SK-N-MC (cell line): ENCODE measurements at regions not wholly inside any gene's neighbourhood (a gene's known extent, or its start where the extent isn't known, plus 50 kb on each side); places are given as distances from the start of the nearest gene placed in this dataset.
"Not testable (repeated sequence)": the region's sequence is repeated elsewhere in the genome, so short reads cannot be mapped to it uniquely, and the experiment has no call there.

Experiments used
- DNase-seq: peaks from one replicate; pipeline ENCODE4 v3.0.0-alpha.2; 2011; ENCODE audit warnings: low read depth, low spot score
- H3K27ac ChIP-seq: fragments of 200-600 bp; sonication (generic); 2 replicates; pipeline ENCODE4 v1.5.1; 2016; ENCODE audit warnings: mixed run types
- H3K36me3 ChIP-seq: fragments of 200-600 bp; sonication (generic); 2 replicates; pipeline ENCODE4 v1.6.1; 2017; ENCODE audit warnings: antibody characterized with exemption, low read length, mixed read lengths; ENCODE audit not compliant: insufficient read depth
- H3K4me3 ChIP-seq: fragments of 200-600 bp; sonication (generic); 2 replicates; pipeline ENCODE4 v1.5.1; 2016
- H3K9ac ChIP-seq: fragments of 200-600 bp; sonication (generic); 2 replicates; pipeline ENCODE4 v1.8.0; 2017; ENCODE audit warnings: mixed run types, mixed read lengths; ENCODE audit not compliant: insufficient read length
- H3K9me3 ChIP-seq: fragments of 200-600 bp; sonication (generic); 2 replicates; pipeline ENCODE4 v1.6.1; 2017; ENCODE audit warnings: low read depth, mild to moderate bottlenecking, antibody characterized with exemption, low read length, moderate library complexity, mixed read lengths

DNA sequence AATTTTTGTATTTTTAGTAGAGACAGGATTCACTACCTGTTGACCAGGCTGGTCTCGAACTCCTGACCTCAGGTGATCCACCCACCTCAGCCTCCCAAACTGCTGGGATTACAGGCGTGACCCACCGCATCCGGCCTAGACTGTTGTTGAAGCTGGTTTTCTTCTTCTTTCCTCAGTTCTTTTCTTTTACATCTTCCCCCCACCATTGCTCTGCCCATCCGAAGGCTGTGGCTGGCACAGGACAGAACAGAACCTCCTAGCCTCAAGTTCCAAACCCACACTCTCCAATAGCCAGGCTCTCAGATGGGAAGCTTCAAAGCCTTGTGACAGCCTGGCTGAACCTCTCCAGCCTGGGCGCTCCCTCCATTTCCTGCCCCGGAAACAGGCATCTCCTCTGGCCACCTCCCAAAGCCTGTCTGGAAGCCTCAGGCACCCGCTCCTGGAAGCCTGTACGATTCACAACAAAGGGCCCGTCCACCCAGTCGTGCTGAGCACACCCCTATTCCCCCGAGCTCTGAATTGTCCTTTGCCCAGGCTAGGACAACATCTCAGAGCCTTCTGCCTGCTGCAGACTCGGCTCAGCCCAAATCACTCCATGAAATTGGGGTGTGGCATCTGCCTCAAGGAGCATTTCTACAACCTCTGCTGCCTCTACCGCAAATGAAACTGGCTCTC is 138.1 kb upstream of the C1QTNF3 start:
- H3K27ac ChIP-seq, H3K9ac ChIP-seq, H3K9me3 ChIP-seq, DNase-seq, H3K36me3 ChIP-seq, H3K4me3 ChIP-seq: not testable (repeated sequence)

DNA sequence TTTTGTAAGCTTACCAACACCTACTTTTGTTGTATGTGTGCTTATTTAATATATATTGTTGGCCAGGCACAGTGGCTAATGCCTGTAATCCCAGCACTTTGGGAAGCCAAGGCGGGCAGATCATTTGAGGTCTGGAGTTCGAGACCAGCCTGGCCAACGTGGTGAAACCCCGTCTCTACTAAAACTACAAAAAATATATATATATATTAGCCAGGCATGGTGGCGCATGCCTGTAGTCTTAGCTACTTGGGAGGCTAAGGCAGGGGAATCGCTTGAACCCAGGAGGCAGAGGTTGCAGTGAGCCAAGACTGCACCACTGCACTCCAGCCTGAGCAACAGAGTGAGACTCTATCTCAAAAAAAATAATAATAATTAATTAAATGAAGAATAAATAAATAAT is 142.0 kb upstream of the C1QTNF3 start:
- not testable (repeated sequence) for H3K4me3 ChIP-seq, H3K9ac ChIP-seq, H3K36me3 ChIP-seq, DNase-seq, H3K9me3 ChIP-seq, H3K27ac ChIP-seq

DNA sequence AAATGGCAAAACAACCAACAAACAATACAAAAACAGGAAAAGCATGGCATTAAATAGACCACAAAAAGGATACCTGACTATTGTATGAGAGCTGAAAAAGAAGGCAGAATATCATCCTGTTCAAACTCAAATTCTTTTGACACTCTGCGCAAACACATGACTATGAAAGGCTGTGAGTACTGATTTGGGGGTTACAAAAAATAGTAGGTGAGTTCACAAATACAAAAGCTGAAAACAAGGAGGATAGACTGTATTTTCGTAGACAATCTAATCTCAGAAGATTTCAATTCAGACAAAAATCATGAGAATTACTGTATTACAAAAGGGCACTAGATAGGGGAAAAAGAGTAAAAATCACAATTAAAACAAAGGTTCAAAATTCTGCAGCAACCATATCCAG is 142.6 kb upstream of the C1QTNF3 start:
- not testable (repeated sequence) for H3K4me3 ChIP-seq, H3K9ac ChIP-seq, H3K36me3 ChIP-seq, H3K27ac ChIP-seq, DNase-seq, H3K9me3 ChIP-seq

DNA sequence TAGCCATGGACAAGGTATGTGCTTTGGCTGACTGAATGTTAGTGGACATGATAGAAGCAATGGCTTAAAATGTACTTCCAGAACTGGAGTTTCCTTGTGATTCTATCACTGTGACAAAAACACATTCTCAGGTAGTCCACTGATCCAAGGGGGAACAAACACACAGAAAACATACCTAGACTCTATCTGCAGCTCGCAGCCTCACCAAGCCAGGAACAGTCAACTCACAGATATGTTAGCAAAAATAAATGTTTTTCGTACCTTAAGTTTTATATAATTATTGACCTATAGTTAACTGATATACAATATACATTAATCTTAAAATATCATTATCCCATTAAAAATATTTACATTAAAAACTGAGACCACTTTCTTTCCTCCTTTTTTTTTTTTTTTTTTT is 143.1 kb upstream of the C1QTNF3 start:
- DNase-seq, H3K36me3 ChIP-seq, H3K4me3 ChIP-seq, H3K9me3 ChIP-seq, H3K9ac ChIP-seq, H3K27ac ChIP-seq: not testable (repeated sequence)

DNA sequence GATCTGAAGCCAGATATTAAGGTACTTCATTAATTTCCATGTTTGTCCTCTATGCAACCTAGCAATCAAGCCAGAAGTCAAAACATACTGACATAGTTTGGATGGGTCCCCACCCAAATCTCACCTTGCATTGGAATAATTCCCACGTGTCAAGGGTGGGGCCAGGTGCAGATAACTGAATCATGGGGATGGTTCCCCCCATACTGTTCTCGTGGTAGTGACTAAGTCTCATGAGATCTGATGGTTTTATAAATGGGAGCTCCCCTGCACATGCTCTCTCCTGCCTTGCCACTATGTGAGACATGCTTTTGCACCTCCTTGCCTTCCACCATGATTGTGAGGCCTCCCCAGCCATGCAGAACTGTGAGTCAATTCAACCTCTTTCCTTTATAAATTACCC is 143.9 kb upstream of the C1QTNF3 start:
- H3K36me3 ChIP-seq, H3K4me3 ChIP-seq, H3K9ac ChIP-seq, H3K27ac ChIP-seq, DNase-seq, H3K9me3 ChIP-seq: not testable (repeated sequence)

DNA sequence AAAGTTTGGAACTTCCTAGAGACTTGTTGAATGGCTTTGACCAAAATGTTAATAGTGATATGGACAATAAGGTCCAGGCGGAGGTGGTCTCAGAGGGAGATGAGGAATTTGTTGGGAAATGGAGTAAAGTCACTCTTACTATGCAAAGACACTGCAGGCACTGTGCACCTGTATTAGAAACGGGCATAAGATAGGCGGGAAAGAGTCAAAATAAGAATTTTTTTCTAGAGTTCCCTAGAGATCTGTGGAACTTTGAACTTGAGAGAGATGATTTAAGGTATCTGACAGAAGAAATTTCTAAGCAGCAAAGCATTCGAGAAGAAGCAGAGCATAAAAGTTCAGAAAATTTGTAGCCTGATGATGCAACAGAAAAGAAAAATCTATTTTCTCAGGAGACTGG is 144.4 kb upstream of the C1QTNF3 start:
- H3K9ac ChIP-seq, H3K4me3 ChIP-seq, H3K9me3 ChIP-seq, H3K36me3 ChIP-seq, DNase-seq, H3K27ac ChIP-seq: not testable (repeated sequence)

DNA sequence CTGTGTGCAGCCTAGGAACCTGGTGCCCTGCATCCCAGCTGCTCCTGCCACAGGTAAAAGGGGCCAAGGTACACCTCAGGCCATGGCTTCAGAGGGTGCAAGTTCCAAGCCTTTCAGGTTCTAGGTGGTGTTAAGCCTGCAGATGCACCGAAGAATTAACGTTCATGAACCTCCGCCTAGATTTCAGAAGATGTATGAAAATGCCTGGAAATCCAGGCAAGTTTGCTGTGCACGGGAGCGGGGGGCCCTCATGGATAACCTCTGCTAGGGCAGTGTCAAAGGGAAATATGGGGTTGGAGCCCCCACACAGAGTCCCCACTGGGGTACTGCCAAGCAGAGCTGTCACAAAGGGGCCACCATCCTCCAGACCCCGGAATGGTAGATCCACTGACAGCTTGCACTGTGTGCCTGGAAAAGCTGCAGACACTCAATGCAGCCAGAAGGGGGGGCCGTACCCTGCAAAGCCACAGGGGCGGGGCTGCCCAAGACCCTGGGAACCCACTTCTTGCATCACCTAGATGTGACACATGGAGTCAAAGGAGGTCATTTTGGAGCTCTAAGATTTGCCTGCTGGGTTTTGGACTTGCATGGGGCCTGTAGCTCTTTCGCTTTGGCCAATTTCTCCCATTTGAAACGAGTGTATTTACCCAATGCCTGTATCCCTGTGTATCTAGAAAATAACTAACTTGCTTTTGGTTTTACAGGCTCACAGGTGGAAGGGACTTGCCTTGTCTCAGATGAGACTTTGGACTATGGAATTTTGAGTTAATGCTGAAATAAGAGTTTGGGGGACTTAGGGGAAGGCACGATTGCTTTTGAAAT is 145.2 kb upstream of the C1QTNF3 start:
- H3K9ac ChIP-seq, H3K4me3 ChIP-seq, H3K36me3 ChIP-seq, DNase-seq, H3K9me3 ChIP-seq, H3K27ac ChIP-seq: not testable (repeated sequence)

DNA sequence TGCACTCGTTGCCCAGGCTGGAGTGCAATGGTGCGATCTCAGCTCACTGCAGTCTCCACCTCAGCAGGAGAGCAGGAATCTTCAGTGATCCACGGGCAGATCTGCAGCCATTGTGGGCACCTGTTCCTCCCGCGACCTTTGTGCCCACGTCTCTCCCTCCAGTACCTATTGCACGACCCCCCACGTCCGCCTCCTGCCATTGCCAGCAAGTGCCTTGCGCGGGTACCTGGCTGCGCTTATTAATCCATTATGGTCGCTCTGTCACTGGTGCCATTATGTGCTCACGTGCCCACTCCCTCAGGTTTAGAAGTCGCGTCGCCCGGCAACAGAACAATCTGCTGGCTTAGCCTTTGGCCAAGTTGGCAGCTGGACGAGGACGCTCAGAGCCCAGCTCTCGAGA is 146.2 kb upstream of the C1QTNF3 start:
- H3K9me3 ChIP-seq, DNase-seq, H3K27ac ChIP-seq, H3K9ac ChIP-seq, H3K4me3 ChIP-seq, H3K36me3 ChIP-seq: not testable (repeated sequence)

DNA sequence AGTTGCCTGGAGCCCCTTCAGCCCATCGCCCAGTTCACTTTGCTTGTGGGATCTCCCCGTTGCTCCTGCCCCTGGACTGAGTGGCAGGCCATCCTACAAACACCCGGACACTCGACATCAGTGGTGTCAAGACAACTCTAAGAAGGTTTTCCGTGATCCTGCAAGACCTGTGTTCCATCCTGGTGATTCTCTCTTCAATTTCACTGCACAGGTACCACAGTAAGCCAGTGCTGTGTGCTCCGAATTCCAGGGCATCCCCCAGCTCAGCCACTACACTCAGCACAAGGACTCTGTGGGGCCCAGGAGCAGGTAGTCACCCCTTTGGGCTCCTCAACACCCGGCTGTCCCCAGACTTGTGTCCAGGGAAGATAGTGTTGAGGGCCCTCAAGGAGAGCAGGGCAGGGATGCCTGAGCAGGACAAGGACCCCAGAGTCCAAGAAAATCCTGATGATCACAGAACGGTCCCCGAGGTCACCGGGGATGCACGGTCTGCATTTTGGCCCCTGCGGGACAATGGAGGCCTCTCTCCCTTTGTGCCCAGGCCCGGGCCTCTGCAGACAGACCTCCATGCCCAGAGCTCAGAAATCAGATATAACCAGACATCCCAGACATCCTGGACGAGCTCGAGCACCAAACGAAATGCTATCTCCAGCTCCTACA is 146.9 kb upstream of the C1QTNF3 start:
- not testable (repeated sequence) for H3K27ac ChIP-seq, H3K4me3 ChIP-seq, H3K36me3 ChIP-seq, H3K9ac ChIP-seq, DNase-seq, H3K9me3 ChIP-seq

DNA sequence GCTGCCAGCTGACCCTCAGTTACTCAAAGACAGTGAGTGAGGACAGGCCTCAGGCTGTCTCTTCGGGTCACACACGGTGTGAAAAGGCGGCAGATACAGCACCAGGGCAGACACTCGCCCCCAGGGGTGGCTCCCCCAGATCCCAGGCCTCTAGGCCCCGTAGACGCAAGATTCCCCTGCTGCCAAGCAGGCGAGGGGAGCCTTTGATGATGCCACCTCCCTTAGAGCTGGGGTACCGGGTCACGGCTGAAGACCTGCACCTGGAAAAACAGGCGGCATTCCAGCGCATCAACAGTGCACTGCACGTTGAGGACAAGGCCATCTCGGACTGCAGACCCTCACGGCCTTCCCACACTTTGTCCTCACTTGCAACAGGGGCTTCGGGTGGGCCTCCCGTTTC is 147.5 kb upstream of the C1QTNF3 start:
- H3K9me3 ChIP-seq, H3K4me3 ChIP-seq, H3K9ac ChIP-seq, H3K36me3 ChIP-seq, DNase-seq, H3K27ac ChIP-seq: not testable (repeated sequence)

DNA sequence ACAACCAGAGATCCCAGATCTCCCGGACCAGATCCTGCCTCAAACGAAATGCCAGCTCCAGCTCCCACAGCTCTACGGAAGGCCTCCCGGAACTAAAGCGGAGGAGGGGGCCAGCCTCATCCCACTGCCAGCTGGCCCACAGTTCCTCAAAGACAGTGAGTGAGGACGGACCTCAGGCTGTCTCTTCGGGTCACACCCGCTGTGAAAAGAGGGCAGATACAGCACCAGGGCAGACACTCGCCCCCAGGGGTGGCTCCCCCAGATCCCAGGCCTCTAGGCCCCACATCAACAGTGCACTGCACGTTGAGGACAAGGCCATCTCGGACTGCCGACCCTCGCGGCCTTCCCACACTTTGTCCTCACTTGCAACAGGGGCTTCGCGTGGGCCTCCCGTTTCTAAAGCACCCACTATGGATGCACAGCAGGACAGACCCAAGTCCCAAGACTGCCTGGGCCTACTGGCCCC is 148.3 kb upstream of the C1QTNF3 start:
- not testable (repeated sequence) for H3K27ac ChIP-seq, H3K9ac ChIP-seq, H3K36me3 ChIP-seq, H3K4me3 ChIP-seq, H3K9me3 ChIP-seq, DNase-seq

DNA sequence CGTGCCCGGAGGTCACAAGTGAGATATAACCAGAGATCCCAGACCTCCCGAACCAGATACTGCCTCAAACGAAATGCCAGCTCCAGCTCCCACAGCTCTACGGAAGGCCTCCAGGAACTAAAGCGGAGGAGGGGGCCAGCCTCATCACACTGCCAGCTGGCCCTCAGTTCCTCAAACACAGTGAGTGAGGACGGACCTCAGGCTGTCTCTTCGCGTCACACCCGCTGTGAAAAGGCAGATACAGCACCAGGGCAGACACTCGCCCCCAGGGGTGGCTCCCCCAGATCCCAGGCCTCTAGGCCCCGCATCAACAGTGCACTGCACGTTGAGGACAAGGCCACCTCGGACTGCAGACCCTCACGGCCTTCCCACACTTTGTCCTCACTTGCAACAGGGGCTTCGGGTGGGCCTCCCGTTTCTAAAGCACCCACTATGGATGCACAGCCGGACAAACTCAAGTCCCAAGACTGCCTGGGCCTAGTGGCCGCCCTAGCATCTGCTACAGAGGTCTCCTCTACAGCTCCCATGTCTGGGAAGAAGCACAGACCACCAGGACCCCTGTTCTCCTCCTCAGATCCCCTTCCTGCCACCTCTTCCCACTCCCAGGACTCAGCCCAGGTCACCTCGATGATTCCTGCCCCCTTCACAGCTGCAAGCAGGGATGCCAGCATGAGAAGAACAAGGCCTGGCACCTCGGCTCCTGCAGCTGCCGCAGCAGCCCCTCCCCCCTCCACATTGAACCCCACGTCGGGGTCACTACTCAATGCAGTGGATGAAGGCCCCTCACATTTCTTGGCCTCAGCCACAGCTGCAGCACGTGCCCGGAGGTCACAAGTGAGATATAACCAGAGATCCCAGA is 149.3 kb upstream of the C1QTNF3 start:
- not testable (repeated sequence) for DNase-seq, H3K9me3 ChIP-seq, H3K27ac ChIP-seq, H3K9ac ChIP-seq, H3K36me3 ChIP-seq, H3K4me3 ChIP-seq

DNA sequence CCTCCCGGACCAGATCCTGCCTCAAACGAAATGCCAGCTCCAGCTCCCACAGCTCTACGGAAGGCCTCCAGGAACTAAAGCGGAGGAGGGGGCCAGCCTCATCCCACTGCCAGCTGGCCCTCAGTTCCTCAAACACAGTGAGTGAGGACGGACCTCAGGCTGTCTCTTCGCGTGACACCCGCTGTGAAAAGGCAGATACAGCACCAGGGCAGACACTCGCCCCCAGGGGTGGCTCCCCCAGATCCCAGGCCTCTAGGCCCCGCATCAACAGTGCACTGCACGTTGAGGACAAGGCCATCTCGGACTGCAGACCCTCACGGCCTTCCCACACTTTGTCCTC is 149.9 kb upstream of the C1QTNF3 start:
- not testable (repeated sequence) for H3K27ac ChIP-seq, H3K9me3 ChIP-seq, H3K36me3 ChIP-seq, DNase-seq, H3K4me3 ChIP-seq, H3K9ac ChIP-seq

DNA sequence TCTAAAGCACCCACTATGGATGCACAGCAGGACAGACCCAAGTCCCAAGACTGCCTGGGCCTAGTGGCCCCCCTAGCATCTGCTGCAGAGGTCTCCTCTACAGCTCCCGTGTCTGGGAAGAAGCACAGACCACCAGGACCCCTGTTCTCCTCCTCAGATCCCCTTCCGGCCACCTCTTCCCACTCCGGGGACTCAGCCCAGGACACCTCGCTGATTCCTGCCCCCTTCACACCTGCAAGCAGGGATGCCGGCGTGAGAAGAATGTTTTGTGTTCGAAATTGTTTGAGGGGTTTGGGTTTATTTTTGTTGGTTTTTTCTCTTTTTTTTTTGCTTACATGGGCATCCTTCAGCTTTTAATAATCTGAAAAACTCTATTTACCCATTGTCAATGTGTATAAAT is 150.3 kb upstream of the C1QTNF3 start:
- H3K4me3 ChIP-seq, H3K9me3 ChIP-seq, H3K36me3 ChIP-seq, H3K9ac ChIP-seq, DNase-seq, H3K27ac ChIP-seq: not testable (repeated sequence)
